GM12891 (cell line): ENCODE measurements at regions not wholly inside any gene's neighbourhood (a gene's known extent, or its start where the extent isn't known, plus 50 kb on each side); places are given as distances from the start of the nearest gene placed in this dataset.

Source experiments
- POLR2A ChIP-seq: IDR thresholded peaks from 2 replicates; pipeline ENCODE4 v1.6.1; 2011; ENCODE audit warnings: low read depth, low read length, control low read depth
- POLR2AphosphoS5 ChIP-seq: IDR thresholded peaks from 2 replicates; pipeline ENCODE4 v1.6.1; 2011; ENCODE audit warnings: low read depth, low read length, control low read depth
- POU2F2 ChIP-seq: IDR thresholded peaks from 2 replicates; pipeline ENCODE4 v1.6.1; 2011; ENCODE audit warnings: low read depth, mild to moderate bottlenecking, control low read depth, low read length, moderate library complexity
- SPI1 ChIP-seq: IDR thresholded peaks from 2 replicates; pipeline ENCODE4 v1.6.1; 2011; ENCODE audit warnings: low read depth, low read length, control low read depth
- TAF1 ChIP-seq: IDR thresholded peaks from 2 replicates; pipeline ENCODE4 v1.6.1; 2011; ENCODE audit warnings: low read depth, low read length, control low read depth

DNA sequence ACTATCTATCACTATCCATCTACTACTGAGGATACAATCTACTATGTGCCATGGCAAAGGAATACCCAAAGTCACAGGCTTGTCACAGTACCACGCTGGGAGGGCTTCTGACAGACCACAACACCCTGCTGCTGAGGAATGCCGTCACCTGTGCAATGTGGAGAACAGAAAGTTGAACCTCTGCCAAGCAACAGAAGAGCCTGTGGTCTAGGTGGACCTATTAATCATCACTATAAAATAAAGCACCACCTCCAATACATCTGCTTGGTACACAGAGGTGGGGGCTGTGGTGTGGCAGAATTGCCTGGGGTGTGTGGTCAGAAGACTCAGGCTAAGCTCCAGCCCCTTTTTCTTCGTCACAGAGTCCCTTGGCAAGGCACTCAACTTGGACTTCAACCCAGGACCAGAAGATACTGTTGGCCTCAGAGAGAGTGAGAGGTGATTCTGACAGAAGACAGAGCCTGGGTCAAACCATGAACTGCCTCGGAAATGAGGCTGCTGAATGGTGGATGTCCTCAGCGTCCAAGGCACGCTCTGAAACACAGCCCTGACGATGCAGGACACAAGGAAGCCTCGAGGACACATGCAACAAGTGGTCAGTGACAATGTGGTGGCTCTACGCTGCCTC, 189.4 kb upstream of the CHRNA7 start:
- TF ChIP-seq POLR2A: no peak
- no peak for TF ChIP-seq POLR2AphosphoS5
- no peak for TF ChIP-seq TAF1
- no peak for TF ChIP-seq SPI1
- no peak for TF ChIP-seq POU2F2
